Astrocyte of the cerebellum (primary cell): ENCODE measurements at regions not wholly inside any gene's neighbourhood (a gene's known extent, or its start where the extent isn't known, plus 50 kb on each side); places are given as distances from the start of the nearest gene placed in this dataset.

Experiments used
- DNase-seq: peaks from one replicate; pipeline ENCODE4 v3.0.0-alpha.2; 2011; ENCODE audit warnings: low read depth
- H3K4me3 ChIP-seq: 2 replicates; pipeline ENCODE4 v1.5.1; 2011; ENCODE audit warnings: mild to moderate bottlenecking, low read depth, low read length, moderate library complexity
- in situ Hi-C: cut with HindIII; loops from 2 replicates; pipeline ENCODE4 v1.10.0; 2017; ENCODE audit warnings: low sequenced_read_pairs
- TF ChIP-seq, protein P1 (sequence below): IDR thresholded peaks from 2 replicates; pipeline ENCODE4 v1.5.1; 2012; ENCODE audit warnings: low read length, low read depth, moderate library complexity, mild to moderate bottlenecking; ENCODE audit errors: missing control alignments

DNA sequence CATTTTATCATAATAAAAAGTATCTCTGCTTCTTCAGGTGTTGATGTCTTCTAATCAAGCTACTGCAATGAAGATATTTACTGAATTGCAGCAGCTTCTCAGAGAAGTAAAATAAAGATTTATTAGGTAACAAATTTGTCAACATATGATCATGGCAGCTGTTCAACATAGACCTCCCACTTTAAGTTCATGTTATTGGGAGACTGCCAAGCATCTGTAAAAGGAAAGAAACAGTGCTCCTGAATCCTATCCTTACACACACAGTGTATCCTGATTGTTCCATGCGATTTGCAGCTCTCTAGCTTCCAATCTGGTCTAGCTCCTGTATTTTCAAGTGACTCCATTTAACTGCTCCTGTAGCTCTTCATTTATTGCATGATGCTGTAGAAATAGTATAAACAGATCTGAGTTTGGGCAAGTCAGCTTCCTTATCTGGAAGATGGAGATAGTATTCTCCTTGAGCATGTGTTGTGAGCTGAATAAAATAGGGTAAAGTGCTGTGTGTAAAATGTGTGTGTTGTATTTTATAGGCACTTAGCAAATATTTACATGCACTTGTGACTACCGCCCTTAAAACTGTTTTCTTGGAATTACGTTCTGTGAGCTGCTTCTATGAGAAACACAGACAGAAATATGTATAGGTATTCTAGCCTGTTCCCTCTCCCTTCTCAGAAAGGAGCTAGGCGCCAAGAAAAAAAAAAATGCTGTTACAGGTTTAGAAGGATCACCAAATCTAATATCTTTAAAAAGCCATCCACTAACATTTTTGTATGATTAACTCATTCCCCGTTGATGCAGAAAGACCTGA is 290.6 kb downstream of the JRKL start:
- TF ChIP-seq, protein P1, sequence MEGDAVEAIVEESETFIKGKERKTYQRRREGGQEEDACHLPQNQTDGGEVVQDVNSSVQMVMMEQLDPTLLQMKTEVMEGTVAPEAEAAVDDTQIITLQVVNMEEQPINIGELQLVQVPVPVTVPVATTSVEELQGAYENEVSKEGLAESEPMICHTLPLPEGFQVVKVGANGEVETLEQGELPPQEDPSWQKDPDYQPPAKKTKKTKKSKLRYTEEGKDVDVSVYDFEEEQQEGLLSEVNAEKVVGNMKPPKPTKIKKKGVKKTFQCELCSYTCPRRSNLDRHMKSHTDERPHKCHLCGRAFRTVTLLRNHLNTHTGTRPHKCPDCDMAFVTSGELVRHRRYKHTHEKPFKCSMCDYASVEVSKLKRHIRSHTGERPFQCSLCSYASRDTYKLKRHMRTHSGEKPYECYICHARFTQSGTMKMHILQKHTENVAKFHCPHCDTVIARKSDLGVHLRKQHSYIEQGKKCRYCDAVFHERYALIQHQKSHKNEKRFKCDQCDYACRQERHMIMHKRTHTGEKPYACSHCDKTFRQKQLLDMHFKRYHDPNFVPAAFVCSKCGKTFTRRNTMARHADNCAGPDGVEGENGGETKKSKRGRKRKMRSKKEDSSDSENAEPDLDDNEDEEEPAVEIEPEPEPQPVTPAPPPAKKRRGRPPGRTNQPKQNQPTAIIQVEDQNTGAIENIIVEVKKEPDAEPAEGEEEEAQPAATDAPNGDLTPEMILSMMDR, result no peak
- H3K4me3 ChIP-seq, result no peak overlapping the region
- in situ Hi-C loops, result no loop called here
- no peak for DNase-seq

DNA sequence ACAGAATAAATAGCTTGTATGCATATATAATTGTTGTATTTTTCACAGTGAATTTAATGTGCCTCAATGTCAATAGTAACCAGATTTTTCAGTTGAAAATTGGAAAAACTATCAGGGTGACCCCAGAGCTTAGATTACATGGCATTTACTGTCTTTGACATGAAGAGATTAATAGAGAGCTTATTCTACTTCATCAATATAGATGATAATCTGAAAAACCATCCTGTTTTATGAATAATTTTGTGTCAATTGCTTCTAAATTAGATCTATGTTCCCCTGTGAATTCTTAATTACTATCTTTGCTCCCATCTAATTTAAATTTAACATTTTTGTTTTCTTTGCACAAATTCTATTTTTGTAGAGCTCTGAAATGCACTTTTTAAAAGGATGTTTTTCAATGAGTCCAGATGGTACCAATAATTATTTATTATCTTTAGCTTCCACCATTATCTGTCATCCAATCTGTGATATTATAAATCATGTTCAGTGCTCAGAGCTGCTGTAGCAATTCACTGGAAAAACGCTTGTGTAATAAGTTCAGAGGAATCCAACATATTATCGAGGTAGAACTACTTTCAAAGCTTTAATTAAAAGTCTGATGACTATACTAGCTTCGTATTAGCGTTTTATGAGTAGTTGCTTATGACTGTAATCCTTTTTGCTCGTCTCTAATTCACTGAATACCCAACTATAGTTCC is 291.4 kb downstream of the JRKL start:
- H3K4me3 ChIP-seq, result no peak overlapping the region
- TF ChIP-seq, protein P1, result no peak
- in situ Hi-C loops, result no loop called here
- no peak for DNase-seq

DNA sequence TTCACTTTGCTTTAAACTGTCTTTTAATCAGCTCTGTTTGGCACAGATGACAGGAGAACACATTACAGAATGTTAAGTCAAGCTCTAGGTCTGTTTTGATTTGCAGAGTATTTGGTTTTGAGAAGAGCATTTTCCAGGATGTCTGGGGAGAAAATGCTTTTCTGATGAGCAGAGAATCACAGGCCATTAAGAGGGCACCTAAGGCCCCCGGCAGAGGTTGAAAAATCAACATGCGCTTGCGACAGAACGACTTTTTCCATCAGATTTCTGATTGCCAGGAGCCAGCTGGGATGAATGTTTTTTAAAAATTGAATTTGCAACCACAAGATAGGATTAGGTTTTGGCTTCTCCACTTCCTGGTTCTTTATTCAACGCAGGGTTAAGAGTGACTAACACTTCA is 304.5 kb downstream of the JRKL start:
- no peak for DNase-seq
- in situ Hi-C loops, result no loop called here
- TF ChIP-seq, protein P1, result no peak
- no peak overlapping the region for H3K4me3 ChIP-seq

DNA sequence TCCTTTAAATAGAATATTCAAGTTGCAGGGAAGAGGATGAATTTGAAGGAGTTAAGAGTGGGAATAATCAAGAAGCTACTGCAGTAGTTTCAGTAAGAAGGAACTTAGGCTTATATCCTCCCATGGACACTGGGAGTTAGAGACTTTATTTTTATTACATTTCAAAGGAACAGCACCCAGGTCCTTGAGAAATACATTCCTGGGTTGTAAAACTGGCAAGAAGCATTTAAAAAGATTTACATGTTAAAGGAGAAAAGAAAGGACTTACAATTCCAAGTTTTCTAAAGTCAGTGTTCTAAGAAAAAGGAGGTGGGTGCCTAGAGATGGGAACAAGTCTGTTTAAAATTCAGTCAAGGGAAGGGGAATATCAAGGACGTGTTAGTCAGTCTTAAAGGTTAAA is 306.9 kb downstream of the JRKL start:
- TF ChIP-seq, protein P1, result no peak
- no peak for DNase-seq
- no peak overlapping the region for H3K4me3 ChIP-seq
- in situ Hi-C loops, result no loop called here

DNA sequence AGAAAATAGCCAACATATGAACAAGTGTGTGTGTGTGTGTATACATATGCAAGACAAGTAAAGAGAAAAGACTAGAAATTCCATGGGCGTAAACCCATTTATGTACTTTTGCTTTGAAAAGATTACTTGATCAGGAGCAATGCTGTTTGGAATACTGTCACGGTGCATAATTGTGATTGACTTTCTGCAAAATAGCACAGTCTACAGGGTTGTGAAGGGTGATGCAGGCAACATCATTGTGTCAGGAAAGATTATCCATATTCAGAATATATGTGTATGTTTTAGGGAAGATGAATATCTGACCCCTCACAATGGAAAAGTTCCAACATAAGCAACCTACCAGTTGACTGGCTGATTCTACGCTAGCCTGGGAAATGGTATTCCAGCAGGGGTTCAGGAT is 307.7 kb downstream of the JRKL start:
- H3K4me3 ChIP-seq, result no peak overlapping the region
- no peak for DNase-seq
- TF ChIP-seq, protein P1, result no peak
- in situ Hi-C loops, result no loop called here

DNA sequence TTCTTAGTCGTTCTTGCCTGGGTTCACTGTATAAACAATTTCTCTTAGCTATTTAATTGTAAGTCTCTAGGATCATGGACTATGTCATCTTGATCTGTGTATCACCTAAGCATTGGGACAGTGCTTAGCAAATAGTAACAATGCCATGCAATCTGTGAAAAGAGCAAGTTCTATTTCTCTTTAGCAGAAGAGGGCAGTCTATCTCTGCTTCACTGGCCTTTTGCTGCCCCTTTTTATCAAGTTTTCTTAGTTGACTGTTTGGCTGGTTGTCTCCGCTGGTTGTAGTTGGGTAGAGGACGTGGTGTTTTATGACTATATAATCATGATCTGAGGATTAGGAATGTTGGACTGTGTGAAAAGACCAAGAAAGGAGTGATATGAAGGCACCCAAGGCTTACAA is 315.0 kb downstream of the JRKL start:
- TF ChIP-seq, protein P1, result no peak
- H3K4me3 ChIP-seq, result no peak overlapping the region
- DNase-seq, result no peak
- in situ Hi-C loops, result no loop called here
